ENCODE measurements at regions not wholly inside any gene's neighbourhood (a gene's known extent, or its start where the extent isn't known, plus 50 kb on each side); places are given as distances from the start of the nearest gene placed in this dataset.

DNA sequence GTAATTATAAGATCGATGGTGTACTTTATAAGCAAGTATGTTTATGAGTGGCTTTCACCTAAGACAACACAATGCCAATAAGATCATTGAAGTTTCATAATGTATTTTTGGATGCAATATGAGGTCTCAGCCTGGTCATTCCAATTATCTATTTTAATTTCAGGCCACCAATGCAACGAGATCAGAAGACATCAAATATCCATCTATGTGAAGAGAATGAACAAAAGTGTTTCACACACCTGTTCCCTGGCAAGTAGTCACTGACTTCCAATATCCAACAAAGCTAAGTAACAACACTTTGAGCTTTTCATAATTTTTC lies 53.6 kb upstream of the TMCO5A start:
- no peak for DNase-seq

DNA sequence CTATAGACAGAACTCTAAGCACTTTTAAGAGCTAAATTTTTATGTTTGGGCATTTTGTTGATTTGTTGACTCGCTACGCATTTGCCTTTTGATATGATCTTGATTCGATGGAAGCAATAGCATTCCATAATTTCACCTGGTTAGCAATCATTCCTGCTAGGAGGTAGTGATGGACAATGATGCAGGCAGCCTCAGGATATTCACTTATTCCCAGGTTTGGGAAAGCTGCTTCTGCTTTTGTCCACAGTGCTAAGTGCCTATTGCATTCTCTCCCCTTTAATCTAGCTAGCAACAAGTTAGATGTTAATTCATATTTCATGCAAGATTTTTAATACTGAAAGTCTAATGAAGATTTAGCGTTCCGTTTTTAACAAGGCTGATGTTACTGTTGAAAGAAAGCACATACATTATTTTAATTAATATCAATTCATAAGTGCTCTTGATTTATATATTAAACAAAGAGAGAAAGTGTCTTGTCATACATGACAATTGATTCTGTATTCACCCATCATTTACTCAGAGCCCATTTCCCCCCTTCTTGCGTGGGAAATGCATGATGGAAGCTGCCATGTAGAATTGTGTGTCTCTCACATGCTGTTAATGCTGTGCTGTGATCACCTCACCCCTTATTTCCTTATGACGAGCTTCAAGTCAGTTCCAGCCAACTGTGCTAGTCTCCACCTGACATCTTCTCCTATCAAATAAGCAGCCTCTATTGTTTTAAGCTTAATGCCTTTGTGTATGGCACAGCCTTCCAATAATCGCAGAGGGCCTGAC lies 53.0 kb upstream of the TMCO5A start:
- no peak for DNase-seq

DNA sequence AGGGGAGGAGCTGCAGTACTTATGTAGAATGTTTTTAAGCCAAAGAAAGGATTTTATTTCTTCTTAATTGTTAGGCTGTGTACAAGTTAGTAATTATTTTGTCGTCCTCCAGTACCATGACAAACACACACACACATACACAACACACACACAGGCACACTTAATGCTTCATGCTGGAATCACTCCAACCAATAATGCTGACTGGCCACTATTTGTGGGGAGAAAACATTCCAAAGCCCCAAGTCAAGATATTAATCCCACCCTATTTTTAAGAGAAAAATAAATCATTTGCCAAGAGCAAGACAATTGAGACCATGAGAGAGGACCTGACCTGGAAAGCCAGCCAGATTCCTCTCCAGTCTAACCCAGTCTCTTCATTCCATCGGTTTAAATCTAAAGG lies 51.8 kb upstream of the TMCO5A start:
- DNase-seq = no peak

Data from stimulated activated CD4-positive, alpha-beta T cell treated with anti-CD3 and anti-CD28 coated beads, Interleukin-4, amount 100 ng/mL, for 24 hours (primary cell).